Hypothalamus (tissue), 51 donors: ENCODE measurements at regions not wholly inside any gene's neighbourhood (a gene's known extent, or its start where the extent isn't known, plus 50 kb on each side); places are given as distances from the start of the nearest gene placed in this dataset.
"Not testable (repeated sequence)": the region's sequence is repeated elsewhere in the genome, so short reads cannot be mapped to it uniquely, and the experiment has no call there.

Source experiments
- DNase-seq, 51 donors: peaks; one replicate each; lab custom pipeline; 2025; lab: John Stamatoyannopoulos, UW

DNA sequence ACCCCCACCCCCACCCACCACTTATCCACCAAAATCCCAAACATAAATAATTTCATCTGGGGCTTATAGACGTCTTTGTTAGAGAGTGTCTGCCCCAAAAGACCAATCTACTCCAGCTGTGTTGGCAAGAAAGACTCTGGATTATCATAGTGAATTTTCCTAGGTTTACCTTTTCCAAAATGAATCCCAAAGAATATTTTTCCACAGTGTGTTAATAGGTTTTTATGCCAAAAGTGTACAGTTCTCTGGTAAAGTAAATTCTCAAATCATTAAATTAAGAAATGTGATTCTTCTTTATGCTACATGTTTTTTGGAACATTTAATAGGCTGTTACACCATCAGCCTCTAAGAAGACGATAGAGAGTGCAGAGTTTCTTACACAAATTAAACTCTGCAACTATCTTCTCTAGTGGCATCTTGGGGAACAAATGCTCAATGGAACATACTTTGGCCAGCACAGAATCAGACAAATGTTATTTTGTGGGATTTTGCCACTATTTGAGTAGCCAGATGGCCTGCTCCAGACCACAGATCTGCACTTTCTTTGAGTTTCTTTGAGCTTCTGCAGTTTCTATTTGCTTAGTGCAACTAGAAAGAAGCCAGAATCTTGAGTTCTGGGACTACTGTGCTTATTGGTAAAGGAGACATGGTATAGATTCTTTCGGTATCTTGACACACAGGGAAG lies 206.0 kb downstream of the KIT start:
- DNase-seq, result no peak

DNA sequence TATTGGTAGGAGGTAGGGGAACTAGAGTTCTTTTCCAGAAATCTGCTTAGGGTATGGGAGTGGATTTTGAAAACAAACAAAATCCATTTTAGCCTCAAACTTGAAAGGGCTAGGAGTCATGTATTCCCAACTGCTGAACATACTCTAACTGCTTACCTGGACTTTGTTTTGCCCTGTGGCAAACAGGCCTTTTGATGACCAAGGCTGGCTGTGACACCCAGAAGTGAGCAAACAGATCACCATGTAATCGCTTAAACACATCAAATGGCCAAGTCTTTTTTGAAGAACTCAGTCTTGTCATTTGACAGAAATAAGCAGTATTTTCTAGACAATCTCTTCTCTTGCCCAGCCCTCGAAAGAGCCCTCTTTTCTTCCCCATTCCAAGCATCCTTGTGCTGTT lies 203.4 kb downstream of the KIT start:
- no peak for DNase-seq

- no peak for DNase-seq
Observed at GRCh38 chr4:54855191-54855854, 197.6 kb downstream of the KIT start.

- no peak for DNase-seq
Observed at GRCh38 chr4:54852602-54853001, 194.8 kb downstream of the KIT start.

GRCh38 chr4:54852054-54852453 lies 194.3 kb downstream of the KIT start:
- DNase-seq, result peak in 16 of 51 donors; percentile 4 to 42 (median 12)

DNA sequence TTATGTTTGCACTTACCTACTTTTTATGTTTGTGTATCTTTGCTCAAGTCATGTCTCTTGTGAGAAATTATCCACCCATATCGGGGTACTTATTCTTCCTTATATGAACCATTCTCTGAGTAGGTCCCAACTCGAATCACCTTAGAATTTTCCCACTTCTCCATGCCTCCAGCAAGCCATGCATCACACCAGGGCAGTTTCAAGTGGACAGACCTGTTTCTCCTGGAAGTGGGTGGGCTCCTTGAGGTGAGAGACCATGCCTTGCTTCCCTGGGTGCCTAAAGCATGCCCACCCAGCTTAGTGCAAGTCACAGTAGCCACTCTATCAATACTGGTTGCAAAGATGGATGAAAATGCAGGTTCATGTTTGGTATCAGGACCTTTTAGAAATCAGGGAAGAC lies 187.2 kb downstream of the KIT start:
- DNase-seq, result no peak

- DNase-seq, result no peak
Observed at GRCh38 chr4:54843946-54844345, 186.2 kb downstream of the KIT start.

- no peak for DNase-seq
Observed at GRCh38 chr4:54843106-54843505, 185.3 kb downstream of the KIT start.

GRCh38 chr4:54842656-54843055 lies 184.9 kb downstream of the KIT start:
- DNase-seq, result no peak

GRCh38 chr4:54842226-54842625 lies 184.5 kb downstream of the KIT start:
- no peak for DNase-seq

DNA sequence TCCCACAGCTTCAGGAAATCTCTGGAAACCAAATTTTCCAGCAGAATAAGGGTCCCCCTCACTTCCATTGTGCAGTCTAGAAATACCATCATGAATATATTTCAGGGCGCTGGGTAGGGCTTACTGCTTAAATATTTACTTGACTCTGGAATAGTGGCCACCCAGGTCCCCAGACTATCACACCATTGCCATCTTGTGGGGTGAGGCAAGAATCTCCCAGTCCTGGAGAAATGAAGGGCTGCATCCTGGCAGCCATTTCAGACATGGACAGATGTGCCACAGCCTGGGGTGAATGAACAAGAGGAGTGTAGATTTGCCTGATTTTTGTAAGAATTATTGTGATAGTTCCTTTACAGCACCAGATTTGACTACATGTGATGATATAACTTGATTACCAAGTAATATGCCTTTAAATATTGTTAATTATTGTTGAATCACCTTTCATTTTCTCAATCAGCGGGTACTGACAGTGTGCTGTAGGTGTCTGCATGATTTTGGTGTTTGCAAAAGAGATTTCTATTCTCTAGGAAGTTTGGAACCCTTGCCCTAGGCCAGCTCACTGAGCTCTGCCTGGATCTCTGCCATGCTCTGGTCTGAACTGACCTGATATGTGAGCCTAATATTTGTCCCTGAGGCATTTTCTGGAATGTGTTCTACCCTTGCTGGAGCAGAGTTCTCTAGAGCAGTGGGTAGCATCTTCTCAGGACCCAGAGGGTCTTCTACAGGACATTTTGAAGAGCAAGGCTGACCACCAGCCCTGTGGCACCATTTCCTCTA lies 183.4 kb downstream of the KIT start:
- peak in 21 of 51 donors; percentile 2 to 42 (median 12) for DNase-seq

DNA sequence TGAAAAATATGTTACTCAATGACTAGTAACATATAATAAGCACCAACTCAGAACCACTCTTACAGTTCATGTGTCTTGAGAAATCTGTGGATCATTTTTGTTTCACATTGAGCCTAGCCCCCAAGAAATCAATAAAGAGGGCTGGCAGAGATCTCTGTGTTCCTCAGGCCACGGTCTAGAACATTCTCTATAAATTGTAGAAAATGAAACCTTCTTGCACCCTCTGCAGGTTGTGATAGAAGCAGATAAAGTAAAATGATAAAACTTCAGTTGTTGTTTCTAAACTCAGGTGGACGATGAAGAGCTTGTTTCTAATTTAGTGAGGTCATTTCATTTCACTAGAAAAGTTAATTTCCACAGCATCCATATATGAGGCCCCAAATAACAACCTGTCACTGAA lies 182.7 kb downstream of the KIT start:
- no peak for DNase-seq

- no peak for DNase-seq
Observed at GRCh38 chr4:54838301-54838700, 180.5 kb downstream of the KIT start.

- DNase-seq, result no peak
Observed at GRCh38 chr4:54837576-54838140, 179.9 kb downstream of the KIT start.

GRCh38 chr4:54828361-54828760 lies 170.6 kb downstream of the KIT start:
- DNase-seq, result not testable (repeated sequence)

DNA sequence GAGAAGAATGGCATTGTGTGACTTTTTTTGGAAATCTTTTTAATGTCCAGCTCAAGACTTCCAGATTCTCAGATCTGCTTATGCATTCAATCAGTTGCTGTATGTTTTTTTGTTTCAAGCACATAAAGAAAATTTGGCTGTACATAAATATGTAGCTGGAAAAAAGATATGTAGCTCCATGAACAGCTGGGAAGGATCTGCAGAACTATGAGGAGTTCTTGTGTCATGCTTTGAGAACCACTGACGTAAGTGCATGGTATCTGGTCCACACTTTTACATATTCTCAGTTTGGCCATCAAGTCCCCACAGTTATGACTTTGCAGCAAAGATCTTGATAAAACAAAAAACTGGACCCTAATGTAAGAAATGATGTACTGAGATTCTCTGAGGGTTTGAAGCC lies 165.9 kb downstream of the KIT start:
- DNase-seq, result no peak

- DNase-seq, result no peak
Observed at GRCh38 chr4:54819034-54819433, 161.3 kb downstream of the KIT start.

DNA sequence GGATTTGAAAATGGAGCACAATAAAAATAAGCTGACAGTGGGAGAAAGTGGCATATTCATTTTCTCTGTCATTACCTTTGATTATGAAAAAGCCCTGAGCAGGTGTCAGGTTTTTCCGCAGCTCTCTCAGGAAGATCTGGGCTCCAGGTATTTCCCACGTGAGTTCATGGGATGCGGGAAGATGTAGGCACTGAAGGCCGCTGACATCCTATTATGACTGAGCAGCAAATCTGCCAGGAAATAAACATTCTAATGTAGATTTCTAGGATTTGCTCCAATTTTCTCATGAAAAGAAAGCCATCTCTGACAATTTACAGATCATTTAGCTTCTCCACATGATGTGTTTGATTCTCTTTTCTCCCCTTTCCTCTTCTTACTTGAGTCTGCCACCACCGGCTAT lies 160.7 kb downstream of the KIT start:
- no peak for DNase-seq

GRCh38 chr4:54813674-54814073 lies 155.9 kb downstream of the KIT start:
- no peak for DNase-seq

DNA sequence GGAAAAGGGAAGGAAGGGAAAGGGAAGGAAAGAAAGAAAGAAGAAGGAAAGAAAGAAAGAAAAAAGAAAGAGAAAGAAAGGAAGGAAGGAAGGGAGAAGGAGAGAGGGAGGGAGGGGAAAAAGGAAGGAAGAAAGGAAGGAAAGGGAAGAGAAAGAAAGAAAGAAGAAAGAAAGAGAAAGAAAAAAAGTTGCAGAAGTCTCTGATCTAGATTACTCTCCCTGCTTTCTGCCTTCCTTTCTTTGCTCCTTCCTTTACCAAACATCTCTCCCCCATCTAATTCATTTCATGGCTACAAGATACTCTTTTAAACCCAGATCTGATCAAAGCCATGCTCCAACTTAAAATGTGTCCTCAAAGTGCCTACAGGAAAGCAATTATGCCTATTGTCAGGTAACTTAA lies 148.6 kb downstream of the KIT start:
- DNase-seq, result no peak

GRCh38 chr4:54802336-54802735 lies 144.6 kb downstream of the KIT start:
- no peak for DNase-seq
